ENCODE measurements at regions not wholly inside any gene's neighbourhood (a gene's known extent, or its start where the extent isn't known, plus 50 kb on each side); places are given as distances from the start of the nearest gene placed in this dataset.

DNA sequence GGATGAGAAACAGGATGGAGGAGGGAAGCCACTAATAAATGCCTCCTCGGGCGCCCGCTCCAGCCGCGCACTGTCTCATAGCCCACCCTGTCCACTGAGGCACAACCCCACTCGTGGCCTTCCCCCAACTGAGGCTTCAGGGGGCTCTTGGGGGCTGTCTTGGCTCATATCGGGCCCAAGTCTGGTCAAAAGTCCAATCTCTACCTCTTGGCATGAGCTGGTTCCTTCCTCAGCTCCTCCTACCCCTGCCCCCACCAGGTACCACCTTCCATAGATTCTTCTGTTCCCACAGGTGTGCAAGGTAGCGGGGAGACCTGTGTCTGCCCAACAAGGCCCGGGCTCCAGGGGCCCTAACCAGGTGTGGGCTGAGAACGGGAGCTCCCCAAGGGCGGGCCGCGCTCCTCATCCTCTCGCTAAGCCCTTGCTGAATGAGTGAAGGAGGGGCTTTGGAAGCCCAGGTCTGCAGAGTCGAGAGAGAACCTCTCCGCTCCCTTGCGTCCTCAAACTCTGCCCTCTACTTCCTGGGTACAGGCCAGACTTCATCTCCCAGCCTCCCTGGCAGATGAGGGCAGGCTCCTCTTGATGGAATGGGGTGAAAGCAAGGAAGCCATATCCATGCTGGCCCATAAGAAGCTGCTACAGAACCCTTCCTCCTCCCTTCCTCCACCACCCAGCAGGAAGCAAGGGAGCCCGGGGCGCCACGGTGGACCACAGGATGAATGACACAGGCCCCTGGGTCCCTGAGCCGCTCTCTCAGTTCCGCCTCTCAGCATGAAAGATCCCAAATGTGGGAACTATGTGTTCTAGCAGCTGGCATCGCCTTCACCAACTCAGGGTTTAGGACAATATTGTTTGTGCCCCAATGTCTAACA lies 74.7 kb downstream of the PSMG1 start:
- Histone ChIP-seq H3K4me3 (no peak overlapping the region), H3K27ac (no peak overlapping the region), H3K36me3 (no peaks in the 10 kb centered on the region), H3K27me3 (no peaks in the 10 kb centered on the region), H3K9me3 (no peaks in the 10 kb centered on the region), H3K4me1 (peaks cover 0 to 5% of the 10 kb centered on the region in 2 donors)
- intact Hi-C loops (cut with DNase I; ENCODE audit: low total_unique reads) = no loop called here
- DNase-seq = no peak
- TF ChIP-seq, protein P1, sequence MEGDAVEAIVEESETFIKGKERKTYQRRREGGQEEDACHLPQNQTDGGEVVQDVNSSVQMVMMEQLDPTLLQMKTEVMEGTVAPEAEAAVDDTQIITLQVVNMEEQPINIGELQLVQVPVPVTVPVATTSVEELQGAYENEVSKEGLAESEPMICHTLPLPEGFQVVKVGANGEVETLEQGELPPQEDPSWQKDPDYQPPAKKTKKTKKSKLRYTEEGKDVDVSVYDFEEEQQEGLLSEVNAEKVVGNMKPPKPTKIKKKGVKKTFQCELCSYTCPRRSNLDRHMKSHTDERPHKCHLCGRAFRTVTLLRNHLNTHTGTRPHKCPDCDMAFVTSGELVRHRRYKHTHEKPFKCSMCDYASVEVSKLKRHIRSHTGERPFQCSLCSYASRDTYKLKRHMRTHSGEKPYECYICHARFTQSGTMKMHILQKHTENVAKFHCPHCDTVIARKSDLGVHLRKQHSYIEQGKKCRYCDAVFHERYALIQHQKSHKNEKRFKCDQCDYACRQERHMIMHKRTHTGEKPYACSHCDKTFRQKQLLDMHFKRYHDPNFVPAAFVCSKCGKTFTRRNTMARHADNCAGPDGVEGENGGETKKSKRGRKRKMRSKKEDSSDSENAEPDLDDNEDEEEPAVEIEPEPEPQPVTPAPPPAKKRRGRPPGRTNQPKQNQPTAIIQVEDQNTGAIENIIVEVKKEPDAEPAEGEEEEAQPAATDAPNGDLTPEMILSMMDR (IDR thresholded peaks at IDR 0.05) = no peak
- TF ChIP-seq POLR2A (IDR thresholded peaks at IDR 0.05) = no peak

DNA sequence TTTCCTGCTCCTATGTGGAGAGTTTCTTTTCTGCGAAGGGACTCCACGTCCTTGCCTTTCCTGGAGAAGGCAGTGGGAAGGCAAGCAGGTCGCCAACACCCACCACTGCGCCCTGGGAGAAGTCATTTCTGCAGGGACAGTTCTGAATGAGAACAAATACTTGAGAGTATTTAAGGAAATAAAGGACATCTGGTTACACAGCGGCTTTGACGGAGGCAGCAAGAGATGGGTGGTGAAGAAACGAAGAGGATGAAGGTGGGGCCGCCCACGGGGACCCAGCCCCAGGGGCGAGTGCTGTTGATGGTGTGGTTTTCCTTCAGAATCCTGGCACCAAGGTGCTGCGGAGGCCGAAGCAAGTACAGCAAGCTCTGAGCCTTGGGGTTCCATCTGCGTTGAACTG lies 75.5 kb downstream of the PSMG1 start:
- Histone ChIP-seq H3K36me3 (no peaks in the 10 kb centered on the region), H3K4me1 (peaks cover 0 to 1% of the 10 kb centered on the region in 2 donors), H3K9me3 (no peaks in the 10 kb centered on the region), H3K27ac (no peak overlapping the region), H3K27me3 (no peaks in the 10 kb centered on the region), H3K4me3 (no peak overlapping the region)
- no peak for TF ChIP-seq POLR2A (IDR thresholded peaks at IDR 0.05)
- TF ChIP-seq, protein P1 (IDR thresholded peaks at IDR 0.05) = no peak
- intact Hi-C loops (cut with DNase I; ENCODE audit: low total_unique reads) = no loop called here
- no peak for DNase-seq

DNA sequence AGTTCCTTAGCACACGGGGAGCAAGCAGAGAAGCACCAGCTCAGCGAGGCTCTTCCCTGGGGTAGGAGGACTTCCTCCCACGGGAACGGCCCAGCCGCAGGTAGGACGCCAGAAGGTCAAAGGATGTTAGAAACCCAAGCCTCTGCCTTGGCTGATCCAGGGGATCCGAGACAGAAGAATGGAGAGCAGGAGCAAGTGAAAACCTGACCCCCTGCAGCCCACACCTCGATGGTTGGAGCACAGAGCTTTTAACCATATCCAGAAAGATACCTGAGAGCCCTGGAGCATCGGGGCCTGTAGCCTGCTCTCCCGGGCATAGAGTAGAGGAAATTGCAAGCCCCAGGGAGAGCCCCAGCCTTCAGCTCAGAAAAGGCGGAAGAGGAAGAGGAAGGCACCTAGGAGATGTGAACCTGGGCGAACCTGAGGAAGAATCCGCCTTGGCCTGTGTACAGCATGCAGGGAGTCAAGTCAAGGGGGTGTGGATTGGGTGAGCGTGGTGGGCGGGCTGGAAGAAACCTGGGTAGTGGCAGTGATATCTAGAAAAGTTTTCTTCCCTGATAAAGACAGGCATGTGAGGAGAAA lies 76.3 kb downstream of the PSMG1 start:
- no peaks in the 10 kb centered on the region for H3K36me3 ChIP-seq
- H3K4me1 ChIP-seq = no peaks in the 10 kb centered on the region
- DNase-seq = no peak
- intact Hi-C loops (cut with DNase I; ENCODE audit: low total_unique reads) = no loop called here
- no peak overlapping the region for H3K27ac ChIP-seq
- H3K4me3 ChIP-seq = no peak overlapping the region
- no peaks in the 10 kb centered on the region for H3K9me3 ChIP-seq
- TF ChIP-seq POLR2A (IDR thresholded peaks at IDR 0.05) = no peak
- TF ChIP-seq, protein P1 (IDR thresholded peaks at IDR 0.05) = no peak
- H3K27me3 ChIP-seq = no peaks in the 10 kb centered on the region

DNA sequence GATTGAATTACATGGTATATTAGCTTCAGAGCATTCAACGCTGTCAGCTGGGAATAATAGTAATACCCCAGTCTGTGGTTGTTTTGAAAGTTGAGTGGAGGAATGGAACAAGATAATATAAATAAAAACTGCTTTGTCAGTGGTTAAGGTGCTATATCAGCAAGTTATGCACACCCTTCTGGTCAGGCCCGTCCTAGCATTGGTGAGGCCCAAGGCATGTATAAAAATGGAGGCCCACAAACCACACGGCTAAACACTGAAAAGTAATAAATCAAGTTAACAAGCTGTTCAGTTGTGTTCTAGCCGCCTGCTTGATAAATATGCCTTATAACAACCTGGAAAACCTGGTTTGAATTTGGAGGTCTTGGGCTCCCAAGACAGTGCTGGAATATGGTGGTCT lies 77.4 kb downstream of the PSMG1 start:
- Histone ChIP-seq H3K4me3 (no peak overlapping the region), H3K36me3 (no peaks in the 10 kb centered on the region), H3K27ac (no peak overlapping the region), H3K9me3 (no peaks in the 10 kb centered on the region), H3K27me3 (no peaks in the 10 kb centered on the region), H3K4me1 (no peaks in the 10 kb centered on the region)
- intact Hi-C loops (cut with DNase I; ENCODE audit: low total_unique reads) = no loop called here
- no peak for TF ChIP-seq POLR2A (IDR thresholded peaks at IDR 0.05)
- TF ChIP-seq, protein P1 (IDR thresholded peaks at IDR 0.05) = no peak
- no peak for DNase-seq

DNA sequence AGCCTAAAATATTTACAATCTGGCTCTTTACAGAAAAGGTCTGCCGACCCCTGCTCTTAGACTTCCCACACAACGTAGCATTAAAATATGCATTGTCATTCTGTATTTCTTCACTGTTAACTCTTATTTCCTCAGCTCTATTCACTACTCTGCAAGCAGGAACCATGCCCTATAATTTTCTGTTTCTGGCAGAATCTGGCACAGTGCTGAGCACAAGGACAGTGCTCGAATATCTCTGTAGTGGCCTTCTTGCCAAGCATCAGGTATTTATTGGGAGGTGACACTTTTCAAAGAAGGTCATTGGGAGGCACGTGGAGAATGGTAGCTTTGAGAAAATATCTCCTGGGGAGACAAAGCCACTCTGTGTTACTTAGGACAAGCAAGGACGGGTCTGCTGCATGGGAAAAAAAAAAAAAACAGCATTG lies 77.9 kb downstream of the PSMG1 start:
- no peak for TF ChIP-seq POLR2A (IDR thresholded peaks at IDR 0.05)
- TF ChIP-seq, protein P1 (IDR thresholded peaks at IDR 0.05) = no peak
- Histone ChIP-seq H3K27ac (peak overlapping the region in 1 of 2 donors; percentile 59), H3K4me1 (no peaks in the 10 kb centered on the region), H3K9me3 (no peaks in the 10 kb centered on the region), H3K36me3 (no peaks in the 10 kb centered on the region), H3K27me3 (no peaks in the 10 kb centered on the region), H3K4me3 (no peak overlapping the region)
- intact Hi-C loops (cut with DNase I; ENCODE audit: low total_unique reads) = no loop called here
- no peak for DNase-seq
